GM21619 (cell line): ENCODE measurements at regions not wholly inside any gene's neighbourhood (a gene's known extent, or its start where the extent isn't known, plus 50 kb on each side); places are given as distances from the start of the nearest gene placed in this dataset.

Experiments
- ATAC-seq: cut with Tn5 transposase; IDR thresholded peaks from one replicate; pipeline ENCODE4 v1.9.1; 2021; ENCODE audit not compliant: unreplicated experiment

DNA sequence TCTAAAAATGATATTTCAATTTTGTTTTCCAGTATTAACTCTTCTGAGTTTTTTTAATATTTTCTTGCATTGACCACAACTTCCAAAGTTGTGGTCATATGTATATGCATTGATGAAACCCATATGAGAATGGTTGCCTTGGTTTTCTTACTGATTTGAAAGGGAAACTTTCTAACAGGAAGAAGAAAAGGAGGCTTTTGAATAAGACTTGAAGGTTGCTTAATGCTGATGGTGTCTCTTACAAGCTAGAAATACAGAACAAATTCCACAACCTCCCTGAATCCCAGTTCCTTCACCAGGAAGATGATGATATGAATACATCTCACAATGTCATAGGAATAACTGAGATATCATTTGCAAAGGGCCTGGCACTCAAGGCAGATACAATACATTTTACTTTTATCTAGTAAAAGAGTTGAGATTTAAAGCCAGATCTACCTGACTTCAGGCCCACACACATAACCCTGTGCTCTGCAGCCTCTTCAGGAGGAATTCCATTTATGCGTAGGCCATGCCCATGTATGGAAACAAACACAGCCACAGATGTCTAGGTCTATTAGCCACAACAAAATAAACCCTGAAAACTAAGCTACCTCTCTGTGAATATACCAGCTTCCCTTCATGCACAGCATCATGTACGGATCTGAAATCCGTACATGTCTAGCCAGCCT is 165.4 kb upstream of the PLEKHG7 start:
- ATAC-seq: no peak

DNA sequence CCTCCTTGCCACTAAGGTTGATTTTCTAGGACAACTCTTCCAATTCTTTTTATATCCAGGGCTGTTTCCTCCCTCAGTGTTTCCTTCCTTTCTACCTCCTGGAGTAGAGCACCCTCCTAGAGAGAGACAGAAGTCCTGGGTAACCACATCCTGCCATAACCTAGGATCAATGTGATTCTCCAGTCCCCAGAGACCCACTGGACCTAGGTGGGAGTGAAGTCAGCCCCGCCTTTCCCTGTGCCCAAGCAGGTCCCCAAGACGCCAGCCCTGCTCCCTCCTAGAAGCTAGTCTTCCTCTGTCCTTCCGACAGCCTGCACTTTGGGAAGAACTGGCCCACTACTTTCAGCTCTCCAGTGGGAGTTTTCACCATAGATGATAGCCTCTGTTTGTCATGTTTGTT is 166.8 kb upstream of the PLEKHG7 start:
- no peak for ATAC-seq

DNA sequence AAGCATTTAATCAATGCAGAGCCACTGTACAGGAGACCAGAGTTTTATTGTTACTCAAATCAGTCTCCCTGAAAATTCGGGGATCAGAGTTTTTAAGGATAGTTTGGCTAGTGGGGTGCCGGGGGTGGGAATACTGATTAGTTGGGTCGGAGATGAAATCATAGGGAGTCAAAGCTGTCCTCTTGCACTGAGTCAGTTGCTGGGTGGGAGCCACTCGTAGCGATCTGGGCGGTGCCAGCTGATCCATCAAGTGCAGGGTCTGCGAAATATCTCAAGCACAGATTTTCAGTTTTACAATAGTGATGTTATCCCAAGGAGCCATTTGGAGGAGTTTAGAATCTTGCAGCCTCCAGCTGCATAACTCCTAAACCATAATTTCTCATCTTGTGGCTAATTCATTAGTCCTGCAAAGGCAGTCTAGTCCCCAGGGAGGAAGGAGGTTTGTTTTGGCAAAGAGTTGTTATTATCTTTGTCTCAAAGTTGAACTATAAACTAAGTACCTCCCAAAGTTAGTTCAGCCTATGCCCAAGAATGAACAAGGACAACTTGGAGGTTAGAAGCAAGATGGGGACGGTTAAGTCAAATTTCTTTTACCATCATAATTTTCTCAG is 169.4 kb upstream of the PLEKHG7 start:
- no peak for ATAC-seq

DNA sequence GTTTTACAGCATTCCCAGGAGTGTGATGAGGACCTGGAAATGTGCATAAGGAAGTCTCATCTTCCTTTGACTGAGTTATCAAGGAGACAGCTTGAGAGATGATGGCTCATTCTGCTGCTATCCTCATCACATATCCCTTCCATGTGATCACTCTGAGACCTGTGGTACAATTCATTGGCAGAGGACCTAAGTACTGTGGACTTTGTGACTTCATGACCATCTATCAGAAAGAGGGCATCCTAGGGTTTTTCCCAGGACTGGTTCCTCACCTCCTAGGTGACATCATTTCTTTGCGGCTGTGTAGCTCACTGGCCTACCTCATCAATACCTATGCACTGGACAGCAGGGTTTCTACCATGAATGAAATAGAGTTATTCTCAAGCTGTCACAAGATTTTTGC is 172.1 kb upstream of the PLEKHG7 start:
- ATAC-seq: no peak

DNA sequence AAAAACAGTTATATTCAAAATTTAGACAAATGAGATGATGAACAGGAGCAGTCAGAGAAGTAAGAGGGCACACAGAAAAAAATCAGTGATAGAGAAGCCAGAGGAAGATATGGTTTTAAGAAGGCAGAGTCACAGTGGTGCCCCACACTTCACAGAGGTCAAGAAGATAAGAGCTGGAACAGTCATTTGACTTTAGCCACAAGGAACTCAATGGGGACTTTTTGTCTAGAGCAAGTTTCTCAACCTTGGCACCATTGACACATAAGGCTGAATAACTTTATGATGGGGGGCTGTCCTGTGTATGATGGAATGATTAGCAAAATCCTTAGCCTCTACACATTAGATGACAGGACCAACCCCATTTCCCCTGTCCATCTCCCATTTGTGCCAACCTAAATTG is 172.8 kb upstream of the PLEKHG7 start:
- ATAC-seq: peak; percentile 46

DNA sequence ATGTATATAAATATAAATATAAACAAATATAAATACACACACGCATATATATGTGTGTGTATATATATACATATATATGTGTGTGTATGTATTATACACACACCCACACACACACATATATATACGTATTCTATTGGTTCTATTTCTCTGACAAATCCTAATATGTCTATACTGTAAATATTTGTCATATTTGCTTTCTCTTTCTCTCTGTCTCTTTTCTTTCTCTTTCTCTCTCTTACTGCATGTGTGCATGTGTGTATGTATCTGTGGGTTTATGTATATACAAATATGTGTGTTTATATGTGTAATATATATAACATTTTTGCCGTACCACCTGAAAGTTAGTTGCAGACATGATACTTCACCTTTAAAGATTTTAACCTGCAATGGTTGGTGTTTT is 174.2 kb upstream of the PLEKHG7 start:
- ATAC-seq: peak; percentile 49

DNA sequence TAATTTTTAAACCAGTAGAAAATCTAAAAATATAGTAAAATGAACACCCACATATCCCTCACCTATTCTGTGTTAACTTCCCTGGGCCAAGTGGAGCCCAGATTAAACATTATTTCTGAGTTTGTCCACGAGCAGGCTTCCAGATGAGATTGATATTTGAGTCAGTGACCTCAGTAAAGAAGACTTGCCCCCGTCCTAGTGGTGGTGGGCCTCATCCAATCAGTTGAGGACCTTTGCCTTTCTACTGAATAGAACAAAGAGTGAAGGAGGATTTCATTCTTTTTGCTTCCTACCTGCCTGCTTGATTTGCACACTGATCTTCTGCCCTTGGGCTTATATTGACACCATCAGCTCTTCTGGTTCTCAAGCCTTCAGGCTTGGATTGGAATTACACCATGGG is 174.7 kb upstream of the PLEKHG7 start:
- no peak for ATAC-seq

DNA sequence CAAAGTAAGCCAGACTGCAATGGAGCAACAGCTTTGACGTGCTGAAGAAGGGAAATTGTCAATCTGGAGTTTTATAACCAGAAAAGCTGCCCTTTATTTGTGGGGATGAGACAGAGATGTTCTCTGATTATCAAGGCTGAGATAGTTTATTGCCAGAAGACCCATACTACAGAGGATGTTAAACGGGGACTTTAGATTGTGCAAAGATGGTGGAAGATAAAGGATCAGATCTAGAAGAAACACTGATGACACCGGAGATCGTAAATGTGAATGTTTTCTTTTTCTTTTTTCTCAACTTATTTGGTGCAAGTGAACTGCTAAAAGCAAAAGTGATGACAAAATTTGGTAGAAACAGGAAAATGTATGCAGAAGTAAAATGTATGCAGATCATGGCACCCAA is 178.3 kb upstream of the PLEKHG7 start:
- no peak for ATAC-seq

DNA sequence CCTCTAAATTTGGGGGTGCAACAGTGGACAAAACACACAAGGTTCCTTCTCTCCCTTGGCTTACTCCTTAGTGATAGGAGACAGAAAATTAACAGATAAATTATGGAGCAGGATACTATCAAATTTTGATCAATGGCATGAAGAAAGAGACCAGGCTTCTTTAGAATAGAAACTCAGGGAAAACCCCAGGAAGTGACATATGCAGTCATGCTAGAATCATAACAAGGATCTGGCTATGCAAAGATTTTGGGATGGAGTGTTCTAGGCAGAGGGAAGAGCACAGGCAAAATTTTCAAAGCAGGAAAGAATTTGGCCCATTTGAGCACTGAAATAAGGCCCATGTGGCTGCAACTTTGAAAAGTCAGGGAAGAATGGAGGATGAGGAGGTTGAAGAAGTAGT is 182.3 kb upstream of the PLEKHG7 start:
- no peak for ATAC-seq

DNA sequence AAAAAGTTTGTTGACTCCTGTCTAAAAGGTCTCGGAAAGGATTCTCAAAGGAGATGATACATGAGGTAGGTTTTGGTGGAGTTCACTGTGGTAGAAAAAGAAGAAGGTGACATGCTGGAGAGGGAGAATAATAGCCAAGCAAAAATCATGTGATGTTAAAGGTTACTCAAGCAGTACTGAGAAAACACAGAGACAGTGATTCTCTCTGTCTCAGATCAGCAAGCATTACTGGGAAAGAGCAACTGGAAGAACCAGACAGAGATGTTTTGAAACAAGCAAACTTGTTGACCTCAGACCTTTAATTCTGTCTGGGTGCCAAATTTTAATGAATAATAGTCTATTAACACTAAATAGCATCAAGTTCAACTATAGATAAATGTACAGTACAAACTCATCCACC is 183.5 kb upstream of the PLEKHG7 start:
- no peak for ATAC-seq

DNA sequence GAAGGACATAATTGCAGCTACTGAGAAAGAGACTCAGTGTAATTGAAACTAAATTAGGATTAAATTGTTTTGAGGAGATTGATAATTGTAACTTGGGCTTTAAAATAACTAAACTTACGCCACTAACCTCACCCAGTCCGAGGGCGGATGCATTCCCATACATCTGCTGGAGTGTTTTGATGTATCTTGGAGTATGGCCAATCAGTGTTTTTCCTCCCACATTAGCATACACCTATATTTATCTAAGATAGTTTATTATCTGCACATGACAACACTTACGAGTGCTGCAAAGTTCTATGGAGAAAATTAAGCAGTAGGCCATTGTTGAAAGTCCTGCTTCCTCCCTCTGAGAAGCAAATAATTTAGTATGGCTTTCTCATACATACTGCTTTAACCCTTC is 184.7 kb upstream of the PLEKHG7 start:
- ATAC-seq: no peak

DNA sequence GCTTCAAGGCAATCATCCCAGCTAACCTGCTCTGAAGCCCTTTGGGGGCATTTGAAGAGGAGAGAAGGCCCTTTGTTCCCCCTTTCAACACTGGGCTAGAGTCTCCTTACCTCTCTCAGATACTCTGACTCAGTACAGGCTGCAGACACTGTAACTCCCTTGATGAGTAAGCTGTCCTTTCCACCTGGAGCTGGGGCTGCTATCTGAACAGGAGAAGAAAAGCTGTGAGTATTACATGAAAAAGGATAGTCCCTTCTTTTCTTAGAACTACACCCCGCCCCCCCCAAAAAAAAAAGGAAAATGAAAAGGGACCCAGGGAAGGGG is 186.6 kb upstream of the PLEKHG7 start:
- ATAC-seq: no peak

DNA sequence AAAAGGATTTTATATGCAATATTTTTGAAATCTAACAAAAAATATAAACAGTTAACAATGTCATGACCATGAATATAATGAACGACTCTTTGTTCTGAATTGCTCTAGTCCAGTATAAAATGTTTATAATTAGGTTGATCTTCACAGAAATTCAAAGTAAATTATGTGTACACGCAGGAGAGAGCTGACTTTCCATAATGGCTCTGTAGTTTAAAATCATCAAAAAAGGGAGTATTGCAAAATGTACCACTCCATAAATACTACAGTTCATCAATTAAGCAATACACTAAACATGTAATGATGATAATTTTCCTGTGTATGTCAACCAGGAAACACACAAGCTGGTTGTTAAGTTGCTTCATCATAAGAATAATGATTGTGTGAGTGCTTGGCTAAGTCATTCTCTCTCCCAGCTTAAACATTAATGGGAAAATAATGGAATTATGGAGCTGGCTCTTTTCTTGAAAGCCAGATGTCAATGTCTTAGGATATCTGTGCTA is 189.5 kb upstream of the PLEKHG7 start:
- ATAC-seq: no peak

DNA sequence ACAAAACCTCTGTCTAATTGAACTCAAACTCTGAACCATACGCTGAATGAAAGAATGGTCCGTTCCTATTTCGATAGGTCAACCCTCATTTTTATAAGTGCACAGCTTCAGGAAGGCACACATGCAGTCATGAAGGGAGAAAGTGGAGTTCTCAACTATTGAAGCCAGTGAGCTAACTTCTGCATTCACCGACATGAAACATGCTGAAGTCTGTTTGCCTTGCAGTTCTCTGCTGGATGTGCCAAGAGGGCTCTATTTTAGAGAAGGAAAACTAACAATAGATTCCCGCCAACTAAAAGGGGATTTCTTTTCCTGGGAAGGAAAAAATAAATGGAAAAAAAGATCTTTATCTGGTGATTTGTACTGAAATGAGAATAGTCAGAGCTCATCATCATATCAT is 191.0 kb upstream of the PLEKHG7 start:
- ATAC-seq: no peak

DNA sequence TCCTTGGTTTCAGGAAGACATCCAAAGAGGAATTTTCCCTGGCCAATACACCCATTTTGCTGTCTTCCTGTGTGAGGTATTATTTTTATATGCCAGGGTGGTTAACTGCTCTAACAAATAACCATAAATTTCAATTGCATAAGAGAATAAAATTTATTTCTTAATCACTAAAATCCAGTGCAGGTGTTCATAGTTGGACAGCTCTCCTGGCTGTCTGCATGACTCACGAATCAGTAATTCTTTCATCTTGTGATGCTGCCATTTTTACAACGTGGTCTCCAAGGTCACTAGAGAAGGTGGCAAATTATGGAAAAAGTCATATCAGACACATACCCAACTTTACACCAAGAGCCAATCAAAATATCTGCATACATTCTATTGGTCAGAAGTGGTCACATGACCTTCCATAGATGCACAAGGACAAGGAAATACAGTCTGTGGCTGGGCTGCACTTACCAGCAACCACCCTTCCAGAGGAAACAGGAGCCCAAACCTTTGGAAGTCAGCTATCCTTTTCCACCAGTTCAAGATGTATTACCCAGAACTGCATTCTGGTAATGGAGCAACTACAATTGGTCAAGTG is 193.5 kb upstream of the PLEKHG7 start:
- ATAC-seq: no peak

DNA sequence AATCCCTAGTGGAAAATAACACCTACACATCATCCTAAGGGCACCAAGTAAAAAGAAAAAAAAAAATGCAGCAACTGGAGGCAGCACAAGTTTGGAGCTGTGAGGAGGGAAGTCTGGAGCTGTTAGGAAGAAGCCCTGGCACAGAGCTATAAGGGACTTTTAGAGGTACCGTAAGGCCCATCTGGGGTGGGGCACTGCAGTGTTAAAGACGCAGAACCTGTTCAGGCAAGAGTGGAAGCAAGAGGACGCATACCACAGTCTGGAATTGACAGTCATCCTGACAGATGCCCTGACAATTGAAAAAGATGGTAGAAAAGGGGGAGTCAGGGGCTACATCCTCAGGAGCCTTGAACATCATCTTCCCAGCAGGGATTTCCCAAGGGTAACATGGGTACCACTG is 195.9 kb upstream of the PLEKHG7 start:
- no peak for ATAC-seq

DNA sequence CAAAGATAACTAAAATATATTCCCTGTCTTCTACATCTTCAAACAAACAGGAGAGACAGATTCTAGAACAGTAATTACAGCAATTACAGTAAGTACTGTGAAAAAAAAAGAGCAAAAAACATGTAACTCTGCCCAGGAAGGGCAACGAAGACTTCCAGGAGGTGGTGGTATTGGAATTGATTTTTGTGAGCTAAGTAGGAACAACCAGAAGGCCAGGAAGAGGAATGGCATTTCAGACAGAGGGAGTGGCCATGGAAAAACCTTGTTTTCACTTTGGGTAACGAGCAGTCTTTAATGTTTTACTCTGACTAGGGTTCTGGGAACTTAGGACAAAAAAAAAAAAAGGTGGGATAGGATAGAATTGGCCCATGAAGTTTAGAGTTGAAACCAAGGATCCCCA is 196.3 kb upstream of the PLEKHG7 start:
- ATAC-seq: no peak

DNA sequence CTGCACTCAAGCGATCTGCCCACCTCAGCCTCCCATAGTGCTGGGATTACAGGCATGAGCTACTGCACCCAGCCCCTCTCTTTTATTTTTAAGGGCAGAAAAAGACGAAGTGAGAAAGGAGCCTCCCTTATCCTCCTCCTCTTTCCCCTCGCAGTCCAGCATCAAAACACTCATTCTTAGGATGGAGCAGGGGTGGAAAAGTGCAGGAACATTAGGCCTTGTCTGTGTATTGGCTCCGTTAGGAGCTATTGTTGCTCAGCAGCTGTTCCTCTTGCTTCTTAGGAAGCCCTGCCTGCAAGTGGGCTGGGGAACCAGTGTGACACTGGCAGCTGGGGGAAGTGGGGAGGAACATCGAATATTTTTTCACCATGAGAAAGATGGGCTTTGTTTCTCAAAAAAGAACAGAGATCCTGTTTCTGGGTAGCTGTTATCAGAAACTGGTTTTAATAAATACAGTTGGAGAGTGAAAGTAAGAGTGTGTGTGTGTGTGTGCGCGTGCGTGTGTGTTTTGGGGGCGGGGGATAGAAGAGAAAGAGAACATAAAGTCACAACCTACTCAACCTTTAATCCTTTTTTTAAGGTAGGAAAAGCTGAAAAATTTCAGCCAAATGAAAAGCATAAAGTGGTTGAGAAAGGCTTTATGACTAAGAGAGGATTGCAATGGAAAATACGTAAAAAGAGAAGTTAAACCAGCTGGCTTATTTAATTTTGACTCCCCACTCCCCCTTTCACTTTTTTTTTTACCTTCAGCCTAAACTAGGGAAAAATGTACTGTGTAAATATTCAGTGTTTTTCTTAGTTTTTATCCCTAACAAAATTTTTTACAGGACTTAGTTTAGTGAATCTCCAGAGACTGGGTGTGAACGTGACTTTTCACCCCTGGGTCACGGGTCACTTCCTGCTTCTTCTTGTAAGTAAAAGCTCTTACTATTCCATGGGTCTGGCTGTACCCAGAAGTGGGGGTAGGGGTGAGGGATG is 197.2 kb upstream of the PLEKHG7 start:
- ATAC-seq: peak; percentile 29

DNA sequence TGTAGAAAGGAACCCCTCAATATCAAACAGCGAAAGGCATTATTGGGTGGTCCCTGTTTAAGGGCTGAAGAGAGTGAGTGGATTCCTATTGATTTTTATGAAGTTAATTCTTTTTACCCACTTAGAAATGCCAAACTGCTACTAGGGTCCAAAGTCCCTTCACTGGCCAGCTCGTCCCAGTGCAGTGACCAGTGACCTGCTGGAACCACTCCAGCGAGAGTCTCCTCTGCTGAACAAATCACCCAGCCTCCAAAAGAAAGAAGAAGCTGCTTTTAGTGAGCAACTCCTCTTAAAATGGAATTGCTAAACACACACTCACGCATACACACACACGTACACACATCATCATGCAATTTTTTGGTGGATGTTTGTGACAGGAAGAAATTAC is 198.2 kb upstream of the PLEKHG7 start:
- no peak for ATAC-seq

DNA sequence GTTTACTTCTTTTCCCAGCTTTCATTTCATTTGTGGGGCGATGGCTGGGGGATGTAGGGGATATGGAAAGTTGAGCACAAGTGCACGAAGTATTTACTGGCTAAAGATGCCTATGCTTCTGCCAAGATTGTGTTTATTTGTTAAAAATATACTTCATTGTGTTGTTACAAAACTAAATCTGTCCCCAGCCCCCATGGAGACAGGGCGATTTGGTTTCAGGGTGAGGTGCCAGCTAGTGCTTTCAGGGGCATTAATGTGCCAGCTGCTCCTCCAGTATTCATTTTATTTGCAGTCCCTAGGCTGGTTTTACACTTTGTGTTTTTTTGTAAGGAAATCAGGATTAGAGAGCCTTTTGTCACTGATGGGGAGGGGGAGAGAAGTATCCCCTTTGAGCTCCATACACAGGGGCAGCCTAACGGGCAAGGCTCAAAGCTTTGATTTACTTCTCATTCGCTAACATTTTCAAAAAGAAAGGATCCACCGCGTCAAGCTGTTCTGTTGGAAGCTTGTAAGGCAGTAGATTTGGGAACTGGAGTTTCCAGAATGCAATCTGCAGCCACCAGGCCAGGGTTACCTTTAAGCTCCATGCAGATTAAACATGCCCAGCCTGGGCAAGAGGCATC is 198.7 kb upstream of the PLEKHG7 start:
- ATAC-seq: no peak
